ENCODE measurements at regions not wholly inside any gene's neighbourhood (a gene's known extent, or its start where the extent isn't known, plus 50 kb on each side); places are given as distances from the start of the nearest gene placed in this dataset.

DNA sequence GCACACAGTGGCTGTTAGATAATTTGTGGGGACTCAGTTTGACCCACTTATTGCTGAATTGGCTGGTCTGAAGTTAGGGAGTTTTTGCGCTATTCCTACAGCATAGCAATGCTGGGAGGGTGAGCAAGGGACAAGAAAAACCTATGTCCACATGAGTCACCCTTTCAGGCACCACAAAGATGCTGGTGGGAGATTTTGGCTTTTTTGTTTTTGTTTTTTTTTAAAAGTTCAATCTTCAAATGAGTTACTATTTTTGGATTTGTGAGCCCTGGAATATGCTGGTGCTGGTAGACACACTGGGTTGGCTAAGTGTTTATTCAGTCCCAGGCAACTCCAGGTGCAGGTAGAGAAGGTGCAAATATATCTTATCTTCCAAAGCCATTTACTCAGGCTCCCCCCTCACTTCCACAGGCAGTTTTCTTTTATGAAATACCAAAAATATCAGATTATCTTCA is 143.4 kb downstream of the BTG1 start:
- H3K27ac ChIP-seq = no peak overlapping the region

DNA sequence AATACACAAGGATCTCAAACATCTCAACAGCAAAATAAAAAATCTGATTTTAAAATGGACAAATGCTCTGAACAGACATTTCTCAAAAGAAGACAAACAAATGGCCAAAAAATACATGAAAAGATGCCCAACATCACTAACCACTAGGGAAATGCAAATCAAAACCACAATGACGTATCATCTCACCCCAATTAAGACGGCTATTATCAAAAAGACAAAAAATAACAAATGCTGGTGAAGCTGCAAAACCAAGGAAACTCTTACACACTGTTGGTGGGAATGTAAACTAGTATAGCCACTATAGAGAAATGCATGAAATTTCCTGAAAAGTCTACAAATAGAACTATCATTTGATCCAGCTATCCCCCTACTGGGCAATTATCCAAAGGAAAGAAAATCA is 145.0 kb downstream of the BTG1 start:
- TF ChIP-seq, protein P1, sequence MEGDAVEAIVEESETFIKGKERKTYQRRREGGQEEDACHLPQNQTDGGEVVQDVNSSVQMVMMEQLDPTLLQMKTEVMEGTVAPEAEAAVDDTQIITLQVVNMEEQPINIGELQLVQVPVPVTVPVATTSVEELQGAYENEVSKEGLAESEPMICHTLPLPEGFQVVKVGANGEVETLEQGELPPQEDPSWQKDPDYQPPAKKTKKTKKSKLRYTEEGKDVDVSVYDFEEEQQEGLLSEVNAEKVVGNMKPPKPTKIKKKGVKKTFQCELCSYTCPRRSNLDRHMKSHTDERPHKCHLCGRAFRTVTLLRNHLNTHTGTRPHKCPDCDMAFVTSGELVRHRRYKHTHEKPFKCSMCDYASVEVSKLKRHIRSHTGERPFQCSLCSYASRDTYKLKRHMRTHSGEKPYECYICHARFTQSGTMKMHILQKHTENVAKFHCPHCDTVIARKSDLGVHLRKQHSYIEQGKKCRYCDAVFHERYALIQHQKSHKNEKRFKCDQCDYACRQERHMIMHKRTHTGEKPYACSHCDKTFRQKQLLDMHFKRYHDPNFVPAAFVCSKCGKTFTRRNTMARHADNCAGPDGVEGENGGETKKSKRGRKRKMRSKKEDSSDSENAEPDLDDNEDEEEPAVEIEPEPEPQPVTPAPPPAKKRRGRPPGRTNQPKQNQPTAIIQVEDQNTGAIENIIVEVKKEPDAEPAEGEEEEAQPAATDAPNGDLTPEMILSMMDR (conservative IDR thresholded peaks at IDR 0.05) = no peak
- no peak overlapping the region for H3K27ac ChIP-seq

More for the DNA sequence above, 143.4 kb downstream of the BTG1 start:
- TF ChIP-seq, protein P1 (conservative IDR thresholded peaks at IDR 0.05) = no peak

DNA sequence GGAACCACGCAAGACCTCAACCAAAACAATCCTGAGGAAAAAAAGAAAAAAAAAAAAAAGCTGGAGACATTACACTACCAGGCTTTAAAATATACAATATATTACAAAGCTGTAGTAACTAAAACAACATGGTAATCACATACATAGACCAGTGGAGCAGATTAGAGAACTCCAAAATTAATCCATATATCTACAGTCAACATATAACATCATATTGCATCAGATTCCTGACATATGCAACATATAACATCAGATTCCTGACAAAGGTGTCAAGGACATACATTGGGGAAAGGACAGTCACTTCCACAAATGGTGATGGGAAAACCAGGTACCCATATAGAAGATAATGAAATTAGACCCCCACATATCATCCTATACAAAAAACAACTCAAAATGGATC is 145.8 kb downstream of the BTG1 start:
- H3K27ac ChIP-seq = no peak overlapping the region
- TF ChIP-seq, protein P1 (conservative IDR thresholded peaks at IDR 0.05) = no peak

DNA sequence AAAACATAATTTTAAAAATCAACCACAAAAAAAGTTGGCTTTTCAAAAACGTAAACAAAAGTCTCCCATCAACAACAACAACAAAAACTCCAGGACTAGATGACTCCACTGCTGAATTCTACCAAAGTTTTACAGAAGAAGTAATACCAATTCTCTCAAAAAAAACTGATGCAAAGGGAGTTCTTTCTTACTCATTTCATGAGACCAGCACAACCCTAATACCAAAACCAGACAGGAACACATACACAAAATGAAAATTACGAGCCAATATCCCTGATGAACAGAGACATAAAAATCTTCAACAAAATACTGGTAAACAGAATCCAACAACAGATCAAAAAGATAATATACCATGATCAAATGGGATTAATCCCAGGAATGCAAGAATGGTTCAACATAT is 147.3 kb downstream of the BTG1 start:
- no peak overlapping the region for H3K27ac ChIP-seq
- TF ChIP-seq, protein P1 (conservative IDR thresholded peaks at IDR 0.05) = no peak

DNA sequence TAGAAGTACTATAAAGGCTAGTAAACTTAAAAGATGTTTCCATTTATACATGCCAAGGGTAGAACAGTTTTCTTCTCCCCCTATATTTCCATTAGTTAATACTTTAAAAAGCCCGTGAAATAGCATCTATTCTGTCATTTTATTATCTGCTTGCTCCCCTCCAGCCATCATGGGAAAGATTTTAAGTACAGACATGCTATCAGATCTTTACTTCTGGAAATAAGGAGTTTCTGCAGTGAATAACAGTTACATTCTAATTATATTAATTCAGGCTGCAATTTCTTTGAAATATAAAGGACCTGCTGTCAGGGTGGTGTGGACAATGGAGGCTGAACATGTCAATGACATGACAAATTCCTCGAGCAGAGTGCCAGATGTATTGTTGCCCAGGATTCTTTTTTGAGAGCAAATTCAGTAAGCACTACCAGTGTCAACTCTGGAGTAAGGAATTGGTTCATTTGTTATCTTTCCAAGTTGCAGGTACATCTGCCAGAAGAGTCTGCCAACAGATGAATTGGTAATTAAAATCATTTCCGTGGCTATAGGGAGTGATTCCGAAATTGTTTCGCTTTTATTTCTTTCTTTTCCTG is 151.3 kb downstream of the BTG1 start:
- TF ChIP-seq, protein P1 (conservative IDR thresholded peaks at IDR 0.05) = no peak
- no peak overlapping the region for H3K27ac ChIP-seq

DNA sequence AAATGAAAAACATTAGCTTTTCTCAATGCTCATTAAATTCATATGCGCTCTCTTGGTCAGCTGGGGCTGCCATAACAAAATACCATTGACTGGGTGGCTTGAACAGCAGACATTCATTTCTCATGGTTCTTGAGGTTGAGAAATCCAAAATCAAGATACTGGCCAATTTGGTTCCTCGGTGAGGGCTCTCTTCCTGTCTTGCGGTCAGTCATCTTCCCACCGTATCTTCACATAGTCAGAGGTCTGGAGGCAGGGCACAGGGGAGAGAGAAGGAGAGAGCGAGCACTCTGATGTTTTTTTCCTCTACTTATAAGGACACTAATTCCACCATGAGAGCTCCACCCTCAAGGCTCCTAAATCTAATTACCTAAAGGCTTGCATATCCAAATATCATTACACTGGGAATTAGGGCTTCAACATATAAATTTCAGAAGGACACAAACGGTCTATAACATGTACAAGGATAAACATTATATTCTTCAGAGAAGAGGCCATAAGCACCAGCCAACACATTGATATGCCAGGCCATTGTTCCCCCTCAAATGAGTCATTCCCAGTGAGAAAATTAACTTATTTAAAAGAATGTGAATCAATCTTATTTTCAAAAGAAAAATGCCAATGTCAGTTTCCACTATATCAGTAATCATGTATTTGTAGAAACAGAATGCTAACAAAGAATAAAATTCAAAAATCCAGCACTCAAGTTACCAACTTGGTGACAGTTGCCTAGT is 152.2 kb downstream of the BTG1 start:
- H3K27ac ChIP-seq = no peak overlapping the region
- TF ChIP-seq, protein P1 (conservative IDR thresholded peaks at IDR 0.05) = no peak

DNA sequence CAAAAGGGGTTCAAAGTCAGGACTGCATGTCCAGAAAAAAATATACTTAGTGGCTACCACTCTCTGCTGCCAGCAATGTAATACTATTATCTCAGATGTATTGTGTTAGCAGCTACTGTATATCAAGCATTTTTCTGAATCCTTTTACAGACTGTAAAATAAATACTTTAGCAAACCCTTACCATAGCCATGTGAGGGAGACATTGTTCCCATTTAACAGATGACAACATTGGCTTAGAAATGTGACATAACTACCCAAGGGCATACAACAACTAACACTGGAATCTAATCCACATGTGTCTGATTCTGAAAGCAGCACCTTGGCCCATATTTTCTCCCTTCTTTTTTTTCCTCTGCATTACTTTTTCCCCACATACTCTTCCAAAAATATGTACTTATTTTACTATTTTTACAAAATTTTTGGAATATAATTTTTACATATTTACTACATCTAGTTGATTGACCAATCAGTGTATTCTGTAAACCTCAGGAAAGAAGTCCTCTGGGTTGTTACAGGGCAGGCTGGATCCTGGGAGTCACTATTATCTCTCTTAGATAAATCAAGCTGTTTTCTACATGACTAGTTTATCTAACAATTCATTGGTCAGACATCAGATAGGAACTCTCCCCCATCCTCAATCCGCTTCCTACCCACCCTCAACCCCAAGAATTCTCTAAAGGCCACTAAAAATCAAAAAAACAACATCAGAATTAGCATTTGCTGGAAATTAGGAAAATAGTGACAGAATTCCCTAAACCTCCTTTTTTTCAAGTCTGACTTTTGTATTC is 154.1 kb downstream of the BTG1 start:
- TF ChIP-seq, protein P1 (conservative IDR thresholded peaks at IDR 0.05) = no peak

More for the DNA sequence above, 154.1 kb downstream of the BTG1 start:
- H3K27ac ChIP-seq = no peak overlapping the region
